Neural progenitor cell (in vitro differentiated cells): ENCODE measurements at regions not wholly inside any gene's neighbourhood (a gene's known extent, or its start where the extent isn't known, plus 50 kb on each side); places are given as distances from the start of the nearest gene placed in this dataset.

Source experiments
- CTCF ChIP-seq: fragments of 200-600 bp; sonication (generic); IDR thresholded peaks from 2 replicates; pipeline ENCODE4 v1.5.1; 2017; ENCODE audit warnings: antibody characterized with exemption, mild to moderate bottlenecking
- EZH2 ChIP-seq: fragments of 200-600 bp; sonication (generic); IDR thresholded peaks from 2 replicates; pipeline ENCODE4 v1.6.1; 2017; ENCODE audit warnings: antibody characterized with exemption, mild to moderate bottlenecking, moderate library complexity

GRCh38 chr21:35624901-35625300 is 435.4 kb downstream of the SETD4 start:
- no peak for TF ChIP-seq CTCF
- no peak for TF ChIP-seq EZH2
